Panc1 (cell line): ENCODE measurements at regions not wholly inside any gene's neighbourhood (a gene's known extent, or its start where the extent isn't known, plus 50 kb on each side); places are given as distances from the start of the nearest gene placed in this dataset.

Source experiments
- CTCF ChIP-seq: fragments of 450-650 bp; IDR thresholded peaks from 2 replicates; pipeline ENCODE4 v1.5.1; 2017; ENCODE audit warnings: mild to moderate bottlenecking
- SIN3A ChIP-seq: IDR thresholded peaks from 2 replicates; pipeline ENCODE4 v1.6.1; 2012; ENCODE audit warnings: low read depth, mild to moderate bottlenecking, low read length, moderate library complexity, borderline replicate concordance; ENCODE audit not compliant: insufficient read depth
- TF ChIP-seq, protein P1 (sequence below), 2 experiments: IDR thresholded peaks; 2 replicates each; pipeline ENCODE4 v1.6.1; 2011 to 2012; ENCODE audit warnings: low read depth in 2 of 2, control low read depth in 1 of 2, low read length in 1 of 2, mild to moderate bottlenecking in 1 of 2, moderate library complexity in 1 of 2; ENCODE audit not compliant: insufficient read depth in 1 of 2

- TF ChIP-seq CTCF (no peak), SIN3A (no peak)
- TF ChIP-seq, protein P1, sequence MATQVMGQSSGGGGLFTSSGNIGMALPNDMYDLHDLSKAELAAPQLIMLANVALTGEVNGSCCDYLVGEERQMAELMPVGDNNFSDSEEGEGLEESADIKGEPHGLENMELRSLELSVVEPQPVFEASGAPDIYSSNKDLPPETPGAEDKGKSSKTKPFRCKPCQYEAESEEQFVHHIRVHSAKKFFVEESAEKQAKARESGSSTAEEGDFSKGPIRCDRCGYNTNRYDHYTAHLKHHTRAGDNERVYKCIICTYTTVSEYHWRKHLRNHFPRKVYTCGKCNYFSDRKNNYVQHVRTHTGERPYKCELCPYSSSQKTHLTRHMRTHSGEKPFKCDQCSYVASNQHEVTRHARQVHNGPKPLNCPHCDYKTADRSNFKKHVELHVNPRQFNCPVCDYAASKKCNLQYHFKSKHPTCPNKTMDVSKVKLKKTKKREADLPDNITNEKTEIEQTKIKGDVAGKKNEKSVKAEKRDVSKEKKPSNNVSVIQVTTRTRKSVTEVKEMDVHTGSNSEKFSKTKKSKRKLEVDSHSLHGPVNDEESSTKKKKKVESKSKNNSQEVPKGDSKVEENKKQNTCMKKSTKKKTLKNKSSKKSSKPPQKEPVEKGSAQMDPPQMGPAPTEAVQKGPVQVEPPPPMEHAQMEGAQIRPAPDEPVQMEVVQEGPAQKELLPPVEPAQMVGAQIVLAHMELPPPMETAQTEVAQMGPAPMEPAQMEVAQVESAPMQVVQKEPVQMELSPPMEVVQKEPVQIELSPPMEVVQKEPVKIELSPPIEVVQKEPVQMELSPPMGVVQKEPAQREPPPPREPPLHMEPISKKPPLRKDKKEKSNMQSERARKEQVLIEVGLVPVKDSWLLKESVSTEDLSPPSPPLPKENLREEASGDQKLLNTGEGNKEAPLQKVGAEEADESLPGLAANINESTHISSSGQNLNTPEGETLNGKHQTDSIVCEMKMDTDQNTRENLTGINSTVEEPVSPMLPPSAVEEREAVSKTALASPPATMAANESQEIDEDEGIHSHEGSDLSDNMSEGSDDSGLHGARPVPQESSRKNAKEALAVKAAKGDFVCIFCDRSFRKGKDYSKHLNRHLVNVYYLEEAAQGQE (IDR thresholded peaks at IDR 0.05; ENCODE audit: insufficient read depth in 1 of 2, low read depth in 2 of 2, low read length in 1 of 2) = no peak
Observed at GRCh38 chr12:84198294-84198946, 714.2 kb downstream of the SLC6A15 start.
